Glomerular endothelial cell (primary cell): ENCODE measurements at regions not wholly inside any gene's neighbourhood (a gene's known extent, or its start where the extent isn't known, plus 50 kb on each side); places are given as distances from the start of the nearest gene placed in this dataset.

Experiments used
- DNase-seq: peaks from one replicate; pipeline ENCODE4 v3.0.0-alpha.2; 2011; ENCODE audit warnings: low read depth, low spot score; ENCODE audit errors: extremely low read depth

DNA sequence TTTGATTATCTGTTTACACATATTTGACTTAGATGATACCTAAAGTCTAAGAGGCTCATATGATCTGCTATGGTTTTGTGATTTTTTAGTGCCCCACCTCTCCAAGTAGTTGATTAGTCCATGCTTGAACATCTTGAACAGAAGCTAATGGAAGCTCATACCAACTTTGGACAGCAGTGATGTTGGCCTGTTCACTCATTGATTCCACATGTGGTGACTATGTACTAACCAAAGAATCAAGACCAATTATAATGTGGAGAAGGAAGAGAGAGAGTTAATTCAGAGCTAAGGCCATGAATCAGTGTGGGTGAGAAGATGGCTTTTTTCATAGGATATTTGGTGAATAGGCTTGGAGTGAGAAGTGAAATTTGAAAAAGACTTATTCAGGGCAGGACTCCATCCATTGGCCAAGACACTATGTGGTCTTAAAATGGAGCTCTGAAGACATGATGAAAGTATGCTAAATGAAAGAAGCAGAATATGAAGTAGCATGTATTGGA, 178.3 kb upstream of the TWIST2 start:
- DNase-seq, result no peak

DNA sequence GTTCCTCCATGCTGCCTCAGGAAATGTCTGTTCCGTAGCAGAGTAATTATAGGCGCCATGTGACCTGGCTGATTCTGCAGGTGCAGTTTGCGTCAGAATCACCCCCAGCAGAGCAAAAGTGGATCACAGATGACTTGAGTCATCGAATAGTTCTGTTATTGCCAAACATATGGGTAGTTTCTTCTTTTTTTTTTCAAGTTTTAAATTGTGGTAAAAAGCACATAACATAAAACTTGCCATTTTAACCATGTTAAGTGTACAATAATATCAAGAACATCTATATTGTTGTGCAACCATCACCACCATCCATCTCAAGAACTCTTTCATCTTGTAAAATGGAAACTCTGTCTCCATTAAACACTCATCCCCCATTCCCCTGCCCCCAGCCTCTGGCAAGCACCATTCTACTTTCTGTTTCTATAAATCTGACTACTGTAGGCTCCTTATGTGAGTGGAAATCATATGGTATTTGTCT, 177.7 kb upstream of the TWIST2 start:
- DNase-seq, result no peak

DNA sequence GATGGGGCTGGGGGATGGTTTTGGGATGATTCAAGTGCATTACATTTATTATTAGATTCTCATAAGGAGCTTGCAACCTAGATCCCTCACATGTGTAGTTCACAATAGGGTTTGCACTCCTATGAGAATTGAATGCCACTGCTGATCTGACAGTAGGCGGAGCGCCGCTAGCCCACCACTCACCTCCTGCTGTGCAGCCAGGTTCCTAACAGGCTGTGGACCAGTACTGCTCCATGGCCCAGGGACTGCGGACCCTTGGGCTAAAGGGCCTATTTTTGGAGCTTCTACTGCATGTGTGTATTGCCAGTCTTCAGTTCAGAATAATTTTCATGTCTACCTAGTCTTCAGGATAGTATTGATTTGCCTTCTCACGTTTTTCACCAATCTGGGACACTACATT, 165.3 kb upstream of the TWIST2 start:
- DNase-seq, result no peak

DNA sequence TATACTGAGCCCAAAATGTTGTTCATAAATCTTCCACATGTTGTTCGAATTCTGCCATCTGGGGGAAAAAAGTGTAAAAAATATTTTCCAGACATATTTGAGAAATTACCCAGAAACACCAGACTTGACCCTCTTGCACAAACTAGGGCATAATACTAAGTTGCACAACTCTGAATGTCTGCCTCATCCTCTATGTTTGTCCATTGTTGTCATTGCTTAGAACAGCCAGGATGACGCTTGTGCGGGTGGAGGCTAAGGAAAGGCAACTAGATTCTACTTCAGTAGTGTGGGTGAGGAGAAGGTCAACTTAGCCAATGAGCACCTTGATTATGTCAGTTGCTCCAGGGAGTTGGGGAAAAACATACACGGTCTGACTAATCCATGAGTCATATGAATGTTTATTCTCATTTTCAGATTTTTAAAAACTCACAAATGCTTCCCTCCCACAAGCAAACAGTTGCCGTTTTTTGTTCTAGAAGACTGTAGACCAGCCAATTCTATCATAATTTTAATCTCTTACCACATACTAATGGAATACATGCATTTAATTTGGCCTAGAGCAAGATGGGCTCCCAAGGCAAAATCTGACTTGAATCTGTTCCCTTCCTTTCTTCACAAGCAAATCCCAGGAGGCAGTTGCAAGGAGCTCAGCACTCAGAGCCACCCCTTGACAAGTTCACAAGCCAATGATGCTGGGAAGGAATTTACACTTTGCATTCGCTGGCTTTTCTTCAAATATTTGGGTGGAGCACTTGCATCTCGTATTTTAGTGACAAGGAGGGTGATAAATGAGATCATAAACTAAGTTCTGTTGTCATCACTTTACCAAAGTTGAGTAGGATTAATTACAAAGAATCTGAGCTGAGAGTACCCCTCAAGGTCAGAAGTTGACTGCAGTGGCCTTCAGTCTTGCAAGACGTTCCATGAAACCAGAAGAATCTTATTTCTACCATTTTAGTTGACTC, 163.2 kb upstream of the TWIST2 start:
- no peak for DNase-seq

DNA sequence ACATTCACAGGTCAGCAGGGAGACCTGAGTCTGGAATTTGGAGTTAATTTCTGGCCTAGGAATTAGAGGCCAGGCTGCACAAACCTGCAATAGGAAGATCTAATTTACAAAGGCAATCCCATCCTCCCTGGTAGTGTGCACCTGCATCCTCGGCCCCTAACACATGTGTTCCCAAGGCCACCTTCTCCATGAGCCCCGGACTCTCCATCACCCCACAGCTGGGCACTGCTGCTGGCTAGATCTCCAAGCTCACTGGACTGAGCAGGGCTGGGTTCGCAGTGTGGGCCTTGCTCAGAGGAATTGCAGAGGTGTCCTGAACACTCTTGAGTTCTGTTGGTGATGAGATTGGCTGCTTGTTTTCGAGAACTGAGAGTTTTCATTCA, 162.6 kb upstream of the TWIST2 start:
- DNase-seq, result no peak

DNA sequence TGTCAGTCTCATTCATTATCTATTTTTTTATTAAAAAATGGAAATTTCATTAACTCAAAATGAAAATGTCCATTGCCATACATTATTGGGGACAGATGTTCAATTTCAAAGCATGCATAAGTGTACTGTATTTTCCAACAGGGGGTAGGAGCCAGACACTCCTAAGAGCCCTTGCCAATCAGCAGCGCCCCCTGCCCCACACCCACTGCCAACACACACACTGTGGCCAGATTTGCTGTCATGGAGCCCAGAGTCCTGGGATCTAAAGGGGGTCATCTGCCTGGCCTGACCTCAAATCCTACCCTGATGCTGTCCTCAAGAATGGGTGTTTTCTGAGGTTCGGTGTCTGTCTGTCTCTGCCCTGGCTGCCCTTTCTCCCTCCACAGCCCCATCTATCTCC, 162.2 kb upstream of the TWIST2 start:
- DNase-seq, result no peak

DNA sequence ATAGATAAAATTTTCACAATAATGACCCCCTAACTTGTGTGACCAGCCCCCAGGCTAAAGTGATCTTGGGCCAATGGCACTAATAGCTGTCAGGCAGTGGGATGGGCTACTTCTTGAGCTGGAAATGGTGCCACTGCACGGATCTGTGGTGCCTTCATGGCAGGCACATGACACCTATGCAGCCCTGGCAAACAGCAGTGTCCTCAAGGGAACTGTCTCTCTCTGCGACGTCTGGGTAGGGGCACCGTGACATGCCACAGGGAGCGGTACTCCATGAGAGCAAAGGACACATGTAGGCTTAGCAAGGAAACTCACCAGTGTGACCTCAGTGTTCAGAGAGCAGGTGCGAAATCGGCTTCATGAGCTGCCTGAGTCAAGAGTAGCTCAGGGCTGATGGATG, 161.7 kb upstream of the TWIST2 start:
- no peak for DNase-seq

DNA sequence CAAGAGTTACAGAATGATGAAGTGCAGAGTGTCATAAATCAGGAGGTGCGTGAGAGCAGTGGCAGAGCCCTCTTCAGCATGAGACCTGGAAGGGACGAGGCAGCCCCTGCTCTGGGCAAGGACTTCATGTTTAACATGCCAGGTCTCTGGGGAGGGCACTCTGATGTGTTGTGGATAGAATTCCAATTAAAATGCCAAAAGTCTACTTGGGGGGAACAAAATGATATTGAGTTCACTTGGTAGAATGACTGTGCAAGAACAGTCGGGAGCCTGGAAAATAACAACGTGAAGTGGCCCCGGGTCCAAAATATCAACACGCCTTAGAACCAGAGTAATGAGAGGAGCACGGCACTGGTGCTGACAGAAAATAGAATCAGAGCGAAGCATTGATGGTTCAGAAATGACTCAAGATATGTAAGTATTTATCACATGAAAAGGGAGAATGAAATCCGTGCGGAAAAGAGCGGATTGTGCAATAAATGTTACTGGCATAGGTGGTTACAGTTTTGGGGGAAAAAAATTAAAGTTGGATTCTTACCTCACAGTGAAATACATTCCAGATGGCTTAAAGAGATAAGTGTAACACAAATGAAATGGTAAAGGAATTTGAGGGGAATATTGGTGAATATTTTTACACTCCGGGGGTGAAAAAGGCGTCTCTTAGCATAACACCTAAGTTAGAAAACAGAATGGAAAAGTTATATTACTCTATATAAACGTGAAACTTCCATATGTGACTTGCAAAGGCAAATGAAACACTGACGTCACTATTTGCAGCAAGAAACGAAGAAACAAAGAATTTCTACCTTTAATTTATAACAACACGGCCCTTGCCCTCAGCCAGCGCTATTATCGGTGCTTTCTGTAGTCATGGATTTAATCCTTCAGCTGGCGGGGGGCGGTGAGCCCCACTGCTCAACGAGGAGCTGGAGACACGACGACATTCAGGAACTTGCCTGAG, 159.4 kb upstream of the TWIST2 start:
- DNase-seq, result no peak

DNA sequence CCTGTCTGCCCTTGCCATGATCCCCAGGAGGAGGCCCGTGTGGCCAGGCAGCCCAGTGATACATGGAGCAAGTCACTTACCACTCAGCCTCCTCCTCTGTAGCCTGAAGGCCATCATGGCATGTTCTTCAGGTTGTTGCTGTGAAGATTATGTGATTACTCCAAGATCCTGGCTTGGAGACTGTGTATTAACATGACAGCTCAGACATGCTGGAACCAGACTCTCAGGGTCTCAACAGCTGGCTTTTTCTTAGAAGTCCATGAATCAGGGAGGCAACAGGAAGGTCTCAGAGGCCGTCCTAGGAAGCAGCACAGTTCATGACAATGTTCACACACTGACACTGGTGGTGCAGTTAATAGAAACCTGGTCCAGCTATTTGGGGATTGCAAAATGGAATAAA, 158.6 kb upstream of the TWIST2 start:
- DNase-seq, result no peak

DNA sequence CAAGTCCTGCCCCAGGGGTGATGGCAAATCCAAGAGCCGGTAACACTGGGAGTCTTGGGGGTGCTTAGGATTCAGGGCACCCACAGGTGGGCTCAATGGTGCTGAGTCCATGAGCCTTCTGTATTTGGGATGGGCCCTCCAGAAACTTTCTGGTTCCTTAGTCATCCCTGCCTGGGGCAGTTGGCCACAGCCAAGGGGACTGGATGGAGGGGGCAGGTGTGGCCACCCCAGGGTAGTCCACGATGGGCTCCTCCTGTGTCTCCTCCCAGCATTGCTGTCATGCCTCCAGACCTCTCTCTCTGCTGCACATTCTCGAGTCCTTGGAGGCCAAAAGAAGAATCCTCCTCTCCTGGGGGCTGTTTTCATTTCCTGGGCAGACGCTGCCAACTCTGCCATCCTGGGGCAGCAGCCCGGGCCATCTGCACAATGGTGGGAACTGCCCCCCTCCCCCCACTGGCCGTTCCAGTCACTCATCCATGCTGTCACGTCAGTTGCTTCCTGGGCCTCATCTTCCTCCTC, 158.0 kb upstream of the TWIST2 start:
- no peak for DNase-seq

DNA sequence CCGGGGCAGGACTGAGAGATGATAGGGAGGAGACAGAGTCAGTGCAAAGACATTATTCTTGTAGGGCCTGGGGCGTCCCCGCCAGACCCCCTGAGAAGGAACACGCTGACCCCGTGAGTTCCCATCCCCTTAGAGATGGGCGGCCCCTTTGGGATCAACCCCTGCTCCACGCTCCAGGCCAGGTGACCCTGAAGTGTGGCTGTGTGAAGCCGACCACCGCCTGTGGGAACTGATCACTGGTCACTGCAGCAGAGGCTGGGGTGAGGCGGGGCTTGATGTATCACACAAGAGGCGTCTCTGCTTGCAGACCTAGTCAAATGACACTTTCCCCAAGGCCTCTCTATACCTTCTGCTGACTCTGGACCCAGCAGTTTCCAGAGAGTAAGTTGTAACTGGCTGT, 157.4 kb upstream of the TWIST2 start:
- DNase-seq, result no peak

DNA sequence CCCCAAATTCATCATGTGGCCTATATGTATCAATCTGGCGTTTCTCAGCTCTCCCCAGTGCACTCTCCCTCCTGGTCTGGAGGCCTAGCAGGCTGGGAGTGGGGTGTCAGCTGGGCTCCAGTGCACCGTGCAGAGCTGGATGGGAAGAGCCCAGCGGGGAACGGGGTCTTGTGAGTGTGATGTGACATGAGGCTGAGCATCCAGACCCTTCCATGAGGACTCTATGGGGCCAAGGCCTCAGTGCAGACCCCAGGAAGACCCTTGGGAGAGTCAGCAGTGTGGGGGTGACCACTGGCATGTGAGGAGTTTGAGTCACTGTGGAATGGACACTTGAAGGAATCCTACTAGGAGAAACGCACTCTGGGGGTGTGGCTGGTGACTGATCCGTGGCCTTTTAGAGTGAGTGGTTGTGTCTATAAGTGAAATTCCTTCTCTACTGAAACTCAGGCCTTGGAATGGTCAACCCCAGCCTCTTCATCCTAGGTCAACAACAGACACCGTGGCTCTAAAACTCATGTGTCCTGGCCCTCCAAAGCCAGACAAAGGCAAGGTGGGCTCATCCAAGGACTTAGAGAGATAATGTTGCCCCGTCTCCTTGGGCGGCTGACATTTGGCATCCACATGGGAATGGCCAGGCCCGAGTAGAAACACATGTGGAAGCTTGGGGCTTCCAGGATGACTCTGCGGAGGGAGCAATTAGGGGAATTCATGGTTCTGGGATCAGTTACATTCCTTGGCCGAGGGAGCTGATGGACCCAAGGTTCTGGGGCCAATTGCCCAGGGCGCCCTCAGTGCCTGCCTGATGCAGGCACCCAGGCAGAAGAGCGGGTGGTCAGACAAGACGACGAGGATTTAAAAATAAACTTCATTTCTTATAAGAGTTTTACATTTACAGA, 156.0 kb upstream of the TWIST2 start:
- no peak for DNase-seq

DNA sequence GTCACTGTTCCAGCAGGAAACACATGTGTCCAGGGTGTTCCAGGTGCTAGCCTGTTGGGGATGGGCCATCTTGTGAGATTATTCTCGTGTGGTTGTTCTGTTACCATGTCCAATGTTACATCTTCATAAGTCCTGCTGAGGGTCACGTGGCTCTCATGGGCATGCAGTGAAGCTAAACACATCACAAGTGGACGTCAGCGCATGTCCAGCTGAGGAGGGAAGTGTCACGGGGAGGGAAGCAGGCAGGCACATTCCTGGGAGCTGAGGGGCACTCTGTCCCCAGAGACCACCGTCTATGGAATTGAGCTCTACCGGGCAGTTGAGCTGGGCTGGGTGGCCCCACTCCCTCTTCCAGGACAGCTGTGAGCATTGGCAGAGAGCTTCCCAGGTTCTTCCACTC, 155.3 kb upstream of the TWIST2 start:
- no peak for DNase-seq

DNA sequence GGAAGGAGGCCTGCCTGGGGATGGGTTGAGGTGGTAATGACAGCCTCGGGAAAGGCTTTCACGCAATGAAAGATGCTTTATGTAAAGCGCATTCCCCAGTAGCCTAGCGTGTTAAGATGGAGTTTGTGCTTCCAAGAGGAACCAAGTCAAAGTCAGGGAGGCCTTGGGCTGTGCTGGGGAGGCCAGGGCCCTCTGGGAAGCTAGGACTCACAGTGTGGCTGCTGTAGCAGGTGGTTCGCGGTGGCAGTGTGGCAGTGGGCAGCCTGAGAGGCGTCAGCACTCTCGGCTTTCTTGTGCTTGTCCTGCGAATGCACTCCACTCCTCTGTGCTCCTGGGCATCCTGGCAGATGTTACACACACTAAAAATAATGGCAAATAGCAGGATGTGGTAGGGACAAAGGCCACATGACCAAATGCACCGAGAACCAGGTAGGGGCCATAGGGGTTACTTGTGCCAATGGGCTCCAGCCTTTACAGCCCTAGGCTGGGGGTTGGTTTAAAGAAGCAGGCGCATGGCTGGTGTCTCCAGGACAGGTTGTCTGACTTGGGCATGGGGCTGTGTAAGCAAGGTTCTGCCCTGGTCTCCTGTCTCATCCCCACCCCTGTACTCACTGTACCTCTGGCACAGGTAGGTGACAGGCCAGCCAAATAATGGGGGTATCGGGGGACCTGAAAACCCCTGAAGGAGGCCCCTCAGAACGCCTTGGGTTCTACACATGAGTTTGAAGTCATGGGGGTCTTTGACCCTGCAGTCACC, 154.4 kb upstream of the TWIST2 start:
- no peak for DNase-seq

DNA sequence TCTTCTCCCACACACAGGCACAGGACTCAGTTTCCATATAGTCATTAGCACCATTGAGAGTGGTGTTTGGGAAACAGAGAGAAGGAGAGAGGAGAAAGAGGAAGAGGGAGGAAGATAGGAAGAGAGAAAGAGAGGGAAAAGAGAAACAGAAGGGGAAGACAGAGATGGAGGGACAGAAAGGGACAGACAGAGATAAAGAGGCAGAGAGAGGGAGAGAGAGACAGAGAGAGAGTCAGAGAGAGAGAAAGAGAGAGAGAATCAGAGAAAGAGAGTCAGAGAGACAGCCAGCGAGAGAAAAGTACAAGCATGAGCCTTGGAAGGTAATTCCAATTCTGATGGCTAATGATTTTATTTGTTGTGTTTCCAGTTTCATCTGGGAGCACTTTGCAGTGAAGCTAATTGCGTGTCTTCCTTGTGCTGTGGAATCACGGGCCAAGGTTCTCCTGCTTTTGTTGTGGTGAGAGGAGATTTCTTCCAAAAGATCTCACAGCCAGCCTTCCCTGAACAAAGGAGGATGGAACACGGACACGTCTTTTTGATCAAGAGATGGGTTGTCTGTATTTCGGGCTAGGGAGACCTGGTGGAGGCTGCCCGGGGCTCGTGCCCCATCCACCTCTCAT, 153.6 kb upstream of the TWIST2 start:
- DNase-seq, result no peak

DNA sequence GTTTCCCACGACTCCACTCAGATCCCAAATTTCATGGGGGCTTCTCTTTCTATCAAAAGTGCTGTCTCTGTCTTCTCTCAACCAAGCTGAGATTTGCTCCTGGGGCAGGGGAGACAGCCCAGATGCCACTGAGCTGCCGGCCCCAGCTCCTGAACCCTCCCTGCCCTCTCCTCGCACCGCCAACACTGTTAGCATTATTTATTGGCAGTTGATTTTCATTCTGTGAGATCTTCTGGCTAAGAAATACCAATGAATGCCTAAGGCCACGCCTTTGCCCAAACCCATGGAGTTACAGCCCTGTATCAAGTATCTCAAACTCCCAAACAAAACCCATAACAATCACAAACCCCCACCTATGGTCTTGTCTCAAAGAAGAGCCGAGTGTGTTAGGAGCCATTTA, 153.0 kb upstream of the TWIST2 start:
- no peak for DNase-seq

DNA sequence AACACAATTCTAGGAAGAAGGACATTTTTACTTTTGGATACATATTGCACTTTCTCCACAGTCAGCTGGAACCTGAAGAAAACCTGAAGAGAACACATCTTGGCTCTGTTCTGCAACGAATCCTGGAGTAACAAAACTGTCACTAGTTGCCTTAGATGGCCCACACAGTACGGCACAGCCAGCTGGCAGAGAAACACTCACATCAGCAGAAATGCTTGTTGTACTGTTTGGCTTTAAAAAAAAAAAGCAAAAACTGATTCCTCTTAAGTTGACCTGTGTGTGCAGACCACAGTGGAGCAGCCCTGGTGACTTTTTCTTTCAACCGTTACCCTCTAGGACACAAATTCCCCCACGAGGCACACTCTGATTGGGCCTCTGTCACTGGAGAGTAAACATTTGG, 152.3 kb upstream of the TWIST2 start:
- no peak for DNase-seq

DNA sequence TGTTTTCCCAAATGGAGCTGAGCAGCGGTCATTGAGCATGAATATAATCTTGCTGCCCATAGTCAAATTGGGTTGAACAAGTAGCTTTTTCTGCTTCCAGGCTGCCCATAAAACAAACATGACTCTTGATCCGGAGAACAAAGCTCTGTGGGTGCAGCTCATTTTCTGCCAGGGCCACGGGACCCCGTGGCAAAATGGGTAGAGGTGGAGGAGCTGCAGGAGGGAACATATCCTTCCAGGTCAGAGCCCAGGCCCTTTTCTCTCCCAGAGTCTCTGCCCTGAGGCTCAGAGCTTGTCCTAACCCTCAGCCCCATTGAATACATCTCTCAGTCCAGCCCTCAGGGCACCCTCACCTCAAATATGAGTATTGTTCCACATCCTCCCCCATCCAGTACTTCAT, 151.6 kb upstream of the TWIST2 start:
- no peak for DNase-seq

DNA sequence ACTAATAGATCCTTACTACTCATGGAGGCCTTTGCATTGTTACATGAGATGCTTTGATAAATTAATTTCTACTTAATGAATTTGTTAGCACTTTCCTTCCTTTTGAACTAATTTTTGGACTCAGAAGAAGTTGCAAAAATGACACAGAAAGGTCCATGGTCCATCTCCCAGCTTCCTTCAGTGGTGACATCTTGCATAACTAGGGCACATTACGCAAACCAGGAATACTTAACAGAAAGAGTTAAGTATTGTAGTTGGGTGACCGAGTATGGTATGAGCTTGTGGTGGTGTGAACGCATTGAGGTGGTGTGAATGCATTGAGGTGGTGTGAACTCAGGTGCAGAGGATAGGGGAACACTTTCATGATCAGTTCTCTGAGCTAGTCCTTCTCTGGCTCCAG, 151.1 kb upstream of the TWIST2 start:
- DNase-seq, result no peak
